PC-3 (cell line): ENCODE measurements at regions not wholly inside any gene's neighbourhood (a gene's known extent, or its start where the extent isn't known, plus 50 kb on each side); places are given as distances from the start of the nearest gene placed in this dataset.

Experiments
- ATAC-seq: fragments of 200-7000 bp; cut with Tn5 transposase; 2 replicates; pipeline ENCODE4 v1.9.1; 2020; ENCODE audit warnings: mild to moderate bottlenecking, moderate library complexity
- BruUV-seq: library from RNA; stranded (reverse); fragments of 400-500 nt; replicated peaks from 2 replicates; lab custom pipeline; 2021; lab: Mats Ljungman, UMichigan
- CTCF ChIA-PET: fragments of 300-600 bp; sonication (Branson Sonifier 250); formaldehyde crosslinking; loops from one replicate; lab custom pipeline; 2022; ENCODE audit warnings: antibody characterized with exemption; lab: Charles Lee
- POLR2A ChIA-PET: fragments of 300-600 bp; sonication (Branson Sonifier 250); formaldehyde crosslinking; loops from one replicate; lab custom pipeline; 2022; ENCODE audit warnings: antibody characterized with exemption; ENCODE audit not compliant: unreplicated experiment; lab: Charles Lee
- DNase-seq: peaks from one replicate; pipeline ENCODE4 v3.0.0-alpha.2; 2015
- H2AFZ ChIP-seq: fragments of 300-600 bp; sonication (generic); 2 replicates; pipeline ENCODE4 v1.6.0; 2016; ENCODE audit warnings: antibody characterized with exemption, low read length
- H3F3A ChIP-seq: fragments of 300-600 bp; sonication (generic); one replicate; pipeline ENCODE4 v1.6.0; 2017; ENCODE audit warnings: antibody characterized with exemption, low read length, control low read depth, mild to moderate bottlenecking; ENCODE audit not compliant: unreplicated experiment
- H3K27ac ChIP-seq: fragments of 300-600 bp; sonication (generic); 2 replicates; pipeline ENCODE4 v1.5.1; 2016; ENCODE audit warnings: mild to moderate bottlenecking, low read length
- H3K27me3 ChIP-seq: fragments of 300-600 bp; sonication (generic); 2 replicates; pipeline ENCODE4 v1.6.1; 2016; ENCODE audit warnings: low read length, mixed read lengths
- H3K36me3 ChIP-seq: fragments of 300-600 bp; sonication (generic); 2 replicates; pipeline ENCODE4 v1.6.1; 2016; ENCODE audit warnings: low read depth, mixed run types, low read length, mixed read lengths
- H3K4me1 ChIP-seq: fragments of 300-600 bp; sonication (generic); 2 replicates; pipeline ENCODE4 v1.5.1; 2016; ENCODE audit warnings: low read length; ENCODE audit not compliant: insufficient read depth
- H3K4me2 ChIP-seq: fragments of 300-600 bp; sonication (generic); 2 replicates; pipeline ENCODE4 v1.6.0; 2016; ENCODE audit warnings: low read length
- H3K4me3 ChIP-seq: fragments of 300-600 bp; sonication (generic); 2 replicates; pipeline ENCODE4 v1.5.1; 2016; ENCODE audit warnings: mild to moderate bottlenecking, low read length, mixed read lengths
- H3K79me2 ChIP-seq: fragments of 300-600 bp; sonication (generic); 2 replicates; pipeline ENCODE4 v1.6.1; 2017; ENCODE audit warnings: low read length, mixed read lengths
- H3K9ac ChIP-seq: fragments of 300-600 bp; sonication (generic); 2 replicates; pipeline ENCODE4 v1.6.0; 2016; ENCODE audit warnings: mild to moderate bottlenecking, low read length
- H3K9me2 ChIP-seq: fragments of 300-600 bp; sonication (generic); replicated peaks from 2 replicates; pipeline ENCODE4 v1.6.1; 2016; ENCODE audit warnings: mixed run types, low read length, mixed read lengths
- H3K9me3 ChIP-seq: fragments of 300-600 bp; sonication (generic); 2 replicates; pipeline ENCODE4 v1.6.1; 2016; ENCODE audit warnings: low read length, mixed read lengths
- H4K20me1 ChIP-seq: fragments of 300-600 bp; sonication (generic); 2 replicates; pipeline ENCODE4 v1.6.1; 2016; ENCODE audit warnings: low read length, mixed read lengths
- EZH2 ChIP-seq: fragments of 300-600 bp; sonication (generic); IDR thresholded peaks from one replicate; pipeline ENCODE4 v1.6.1; 2017; ENCODE audit warnings: antibody characterized with exemption, mild to moderate bottlenecking, low read length; ENCODE audit not compliant: unreplicated experiment
- EZH2phosphoT487 ChIP-seq: fragments of 300-600 bp; sonication (generic); IDR thresholded peaks from 2 replicates; pipeline ENCODE4 v1.6.1; 2018; ENCODE audit warnings: mild to moderate bottlenecking, antibody characterized with exemption, low read length, borderline replicate concordance
- intact Hi-C: fragments of 100-400 bp; cut with micrococcal nuclease; formaldehyde crosslinking; loops from 2 replicates; pipeline ENCODE4 v1.9.0; 2023
- TF ChIP-seq, protein P1 (sequence below): fragments of 300-600 bp; sonication (generic); conservative IDR thresholded peaks from 2 replicates; pipeline ENCODE4 v1.5.1; 2017; ENCODE audit warnings: antibody characterized with exemption, low read depth, mild to moderate bottlenecking, low read length

DNA sequence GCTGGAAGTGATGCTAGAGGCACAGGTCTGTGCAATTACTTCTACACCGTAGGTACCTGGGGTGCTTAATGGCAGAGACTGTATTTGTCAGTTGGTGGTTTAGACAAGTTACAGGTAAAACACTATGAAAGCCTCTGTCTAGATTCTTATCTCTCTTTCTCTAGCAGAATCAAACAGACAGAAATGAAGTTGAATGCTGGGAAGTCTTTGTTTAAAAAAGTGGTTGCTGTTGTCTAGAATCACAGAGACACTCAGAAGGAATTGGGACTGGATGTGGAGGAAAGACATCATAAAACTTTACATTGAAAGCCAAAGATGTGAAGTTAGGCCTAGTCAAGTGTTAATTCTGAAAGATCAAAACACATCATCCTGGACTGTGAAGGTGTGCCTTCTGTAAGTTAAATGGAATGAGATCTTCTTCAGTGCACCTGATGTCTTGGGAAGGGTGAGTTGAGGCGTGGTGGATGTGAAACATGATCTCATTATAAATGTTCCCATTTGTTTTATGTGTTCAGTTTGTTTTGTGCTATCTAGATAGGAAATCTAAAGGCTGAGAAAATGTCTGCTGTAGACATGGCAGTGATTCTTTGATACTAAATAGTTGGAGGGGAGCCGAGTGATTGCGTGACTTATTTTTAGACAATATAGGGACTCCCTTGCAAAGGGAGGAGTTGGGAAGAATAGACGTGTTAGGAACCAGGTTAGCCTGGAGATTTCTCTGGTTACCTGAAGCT, 290.2 kb downstream of the SOX4 start:
- H3K4me2 ChIP-seq, result no peak overlapping the region
- intact Hi-C loops, result loop anchor here (10.0 kb wide), 1 partner anchor 59 kb away; no protein-coding TSS in a partner anchor
- no peak overlapping the region for H3K27ac ChIP-seq
- no peak overlapping the region for H3K9ac ChIP-seq
- no peak overlapping the region for H3K4me3 ChIP-seq
- no peak for DNase-seq
- TF ChIP-seq EZH2phosphoT487 (no peak), EZH2 (no peak)
- TF ChIP-seq, protein P1, sequence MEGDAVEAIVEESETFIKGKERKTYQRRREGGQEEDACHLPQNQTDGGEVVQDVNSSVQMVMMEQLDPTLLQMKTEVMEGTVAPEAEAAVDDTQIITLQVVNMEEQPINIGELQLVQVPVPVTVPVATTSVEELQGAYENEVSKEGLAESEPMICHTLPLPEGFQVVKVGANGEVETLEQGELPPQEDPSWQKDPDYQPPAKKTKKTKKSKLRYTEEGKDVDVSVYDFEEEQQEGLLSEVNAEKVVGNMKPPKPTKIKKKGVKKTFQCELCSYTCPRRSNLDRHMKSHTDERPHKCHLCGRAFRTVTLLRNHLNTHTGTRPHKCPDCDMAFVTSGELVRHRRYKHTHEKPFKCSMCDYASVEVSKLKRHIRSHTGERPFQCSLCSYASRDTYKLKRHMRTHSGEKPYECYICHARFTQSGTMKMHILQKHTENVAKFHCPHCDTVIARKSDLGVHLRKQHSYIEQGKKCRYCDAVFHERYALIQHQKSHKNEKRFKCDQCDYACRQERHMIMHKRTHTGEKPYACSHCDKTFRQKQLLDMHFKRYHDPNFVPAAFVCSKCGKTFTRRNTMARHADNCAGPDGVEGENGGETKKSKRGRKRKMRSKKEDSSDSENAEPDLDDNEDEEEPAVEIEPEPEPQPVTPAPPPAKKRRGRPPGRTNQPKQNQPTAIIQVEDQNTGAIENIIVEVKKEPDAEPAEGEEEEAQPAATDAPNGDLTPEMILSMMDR, result no peak
- ChIA-PET POLR2A (no interaction called here), CTCF (no interaction called here)
- H3K9me2 ChIP-seq, result no peaks in the 10 kb centered on the region
- H3K36me3 ChIP-seq, result no peaks in the 10 kb centered on the region
- no peaks in the 10 kb centered on the region for H3F3A ChIP-seq
- H3K79me2 ChIP-seq, result no peaks in the 10 kb centered on the region
- no peak for ATAC-seq
- no peaks in the 10 kb centered on the region for H3K27me3 ChIP-seq
- no peaks in the 10 kb centered on the region for H4K20me1 ChIP-seq
- no peak overlapping the region for H2AFZ ChIP-seq
- no TSS peak for BruUV-seq
- no peaks in the 10 kb centered on the region for H3K9me3 ChIP-seq
- H3K4me1 ChIP-seq, result peaks cover 29% of the 10 kb centered on the region

DNA sequence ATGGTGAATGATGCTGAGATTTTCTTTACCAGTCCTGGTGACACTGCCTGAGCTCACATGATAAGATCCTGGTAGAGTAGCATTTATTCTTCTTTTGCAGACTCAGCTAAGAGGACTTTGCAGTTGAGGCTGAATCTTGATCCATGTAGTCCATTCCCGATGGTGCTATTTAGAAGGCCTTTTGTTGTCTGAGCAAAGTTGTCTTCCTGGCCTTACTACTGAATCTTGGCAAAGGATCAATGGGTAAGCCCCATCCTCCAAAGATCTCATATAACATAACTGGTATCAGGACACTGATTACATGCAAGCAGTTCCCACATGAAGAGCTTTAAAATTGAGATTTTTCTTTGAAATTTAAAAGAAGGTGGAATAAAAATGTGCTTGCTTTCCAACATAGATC, 291.6 kb downstream of the SOX4 start:
- Histone ChIP-seq H2AFZ (no peak overlapping the region), H4K20me1 (no peaks in the 10 kb centered on the region), H3K79me2 (no peaks in the 10 kb centered on the region), H3K27ac (no peak overlapping the region), H3K36me3 (no peaks in the 10 kb centered on the region), H3K27me3 (no peaks in the 10 kb centered on the region), H3K4me1 (peaks cover 29% of the 10 kb centered on the region), H3F3A (no peaks in the 10 kb centered on the region), H3K9ac (no peak overlapping the region), H3K9me2 (no peaks in the 10 kb centered on the region), H3K4me3 (no peak overlapping the region), H3K9me3 (no peaks in the 10 kb centered on the region), H3K4me2 (no peak overlapping the region)
- BruUV-seq, result no TSS peak
- intact Hi-C loops, result loop anchor here (5.0 to 10.0 kb wide), 2 partner anchors 42 to 60 kb away; no protein-coding TSS in a partner anchor
- CTCF ChIA-PET, result no interaction called here
- ATAC-seq, result no peak
- DNase-seq, result no peak
- POLR2A ChIA-PET, result no interaction called here
- no peak for TF ChIP-seq EZH2
- TF ChIP-seq, protein P1, result no peak
- no peak for TF ChIP-seq EZH2phosphoT487

DNA sequence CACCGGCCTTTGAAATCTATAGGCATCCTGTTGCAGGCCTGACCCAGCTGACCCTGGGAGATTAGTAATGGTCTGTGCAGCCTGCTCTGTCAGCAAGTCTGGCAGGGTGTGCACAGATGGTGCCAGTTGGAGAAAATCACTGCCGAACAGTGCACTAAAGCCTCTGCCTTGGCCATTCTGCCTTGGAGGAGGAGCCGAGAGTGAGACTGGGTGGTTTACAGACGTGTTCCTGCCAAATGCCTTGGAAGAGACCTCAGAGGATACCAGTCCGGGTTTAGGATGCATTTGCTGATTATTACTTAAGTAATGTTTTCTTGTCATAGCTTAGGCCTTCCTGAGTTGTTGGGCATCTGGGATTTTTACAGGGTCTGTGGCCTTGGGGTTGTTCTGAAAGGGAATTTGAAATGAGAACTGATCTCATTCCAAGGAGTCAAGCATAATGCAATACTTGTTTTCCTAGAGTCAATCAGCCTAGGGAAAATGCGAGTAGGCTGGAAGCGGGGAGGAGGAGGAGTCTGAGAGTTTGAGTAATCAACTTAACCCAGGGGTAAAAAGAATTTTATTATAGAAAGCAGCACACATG, 292.1 kb downstream of the SOX4 start:
- ChIA-PET CTCF (no interaction called here), POLR2A (no interaction called here)
- no peaks in the 10 kb centered on the region for H4K20me1 ChIP-seq
- no peaks in the 10 kb centered on the region for H3K79me2 ChIP-seq
- H3K27ac ChIP-seq, result no peak overlapping the region
- DNase-seq (peak; percentile 20), ATAC-seq (peak; percentile 21; the same call in 1 of the 2 replicates)
- H3F3A ChIP-seq, result no peaks in the 10 kb centered on the region
- no peak overlapping the region for H2AFZ ChIP-seq
- no peak overlapping the region for H3K4me3 ChIP-seq
- H3K4me2 ChIP-seq, result no peak overlapping the region
- no TSS peak for BruUV-seq
- no peaks in the 10 kb centered on the region for H3K9me2 ChIP-seq
- TF ChIP-seq EZH2phosphoT487, result no peak
- peaks cover 29% of the 10 kb centered on the region for H3K4me1 ChIP-seq
- H3K9me3 ChIP-seq, result no peaks in the 10 kb centered on the region
- intact Hi-C loops, result loop anchor here (5.0 to 10.0 kb wide), 2 partner anchors 42 to 61 kb away; no protein-coding TSS in a partner anchor
- H3K9ac ChIP-seq, result no peak overlapping the region
- no peaks in the 10 kb centered on the region for H3K36me3 ChIP-seq
- no peaks in the 10 kb centered on the region for H3K27me3 ChIP-seq
